ENCODE measurements at regions not wholly inside any gene's neighbourhood (a gene's known extent, or its start where the extent isn't known, plus 50 kb on each side); places are given as distances from the start of the nearest gene placed in this dataset.
"Not testable (repeated sequence)": the region's sequence is repeated elsewhere in the genome, so short reads cannot be mapped to it uniquely, and the experiment has no call there.

GRCh38 chr6:113220832-113221231, 636.3 kb upstream of the MARCKS start:
- DNase-seq (no peak), ATAC-seq (no peak)
- Mint-ChIP-seq H3K27me3 (no peaks in the 10 kb centered on the region), H3K4me3 (no peak overlapping the region), H3K9me3 (no peaks in the 10 kb centered on the region), H3K27ac (no peak overlapping the region), H3K36me3 (ENCODE audit: low read depth) (no peaks in the 10 kb centered on the region), H3K4me1 (no peaks in the 10 kb centered on the region)

GRCh38 chr6:113221850-113222249, 635.3 kb upstream of the MARCKS start:
- Mint-ChIP-seq H3K36me3 (ENCODE audit: low read depth) (no peaks in the 10 kb centered on the region), H3K27ac (no peak overlapping the region), H3K4me3 (no peak overlapping the region), H3K27me3 (no peaks in the 10 kb centered on the region), H3K4me1 (no peaks in the 10 kb centered on the region), H3K9me3 (no peaks in the 10 kb centered on the region)
- no peak for ATAC-seq
- no peak for DNase-seq

- DNase-seq = no peak
Measured at GRCh38 chr6:113246186-113246585, 611.0 kb upstream of the MARCKS start.

GRCh38 chr6:113248532-113248931, 608.6 kb upstream of the MARCKS start:
- no peaks in the 10 kb centered on the region for H3K27me3 Mint-ChIP-seq
- no peak for DNase-seq
- H3K4me3 Mint-ChIP-seq = no peak overlapping the region
- H3K36me3 Mint-ChIP-seq (ENCODE audit: low read depth) = no peaks in the 10 kb centered on the region
- peaks cover 23% of the 10 kb centered on the region for H3K9me3 Mint-ChIP-seq
- no peak overlapping the region for H3K27ac Mint-ChIP-seq
- H3K4me1 Mint-ChIP-seq = no peaks in the 10 kb centered on the region
- ATAC-seq = no peak

More at GRCh38 chr6:113246186-113246585, 611.0 kb upstream of the MARCKS start:
- Mint-ChIP-seq H3K27me3 (no peaks in the 10 kb centered on the region), H3K9me3 (peaks cover 5% of the 10 kb centered on the region), H3K27ac (no peak overlapping the region), H3K4me3 (no peak overlapping the region), H3K4me1 (no peaks in the 10 kb centered on the region), H3K36me3 (ENCODE audit: low read depth) (no peaks in the 10 kb centered on the region)
- no peak for ATAC-seq

DNA sequence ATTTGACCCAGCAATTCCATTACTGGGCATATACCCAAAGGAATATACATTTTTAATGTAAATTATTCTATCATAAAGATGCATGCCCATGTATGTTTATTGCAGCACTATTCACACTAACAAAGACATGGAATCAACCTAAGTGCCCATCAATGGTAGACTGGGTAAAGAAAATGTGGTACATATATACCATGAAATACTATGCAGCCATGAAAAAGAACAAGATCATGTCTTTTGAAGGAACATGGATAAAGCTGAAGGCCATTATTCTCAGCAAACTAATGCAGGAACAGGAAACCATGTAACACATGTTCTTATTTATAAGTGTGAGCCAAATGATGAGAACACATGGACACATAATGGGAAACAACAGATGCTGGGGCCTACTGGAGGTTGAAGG, 603.0 kb upstream of the MARCKS start:
- H3K9me3 Mint-ChIP-seq = peaks cover 27% of the 10 kb centered on the region
- DNase-seq; H3K4me1 Mint-ChIP-seq; H3K27ac Mint-ChIP-seq; H3K4me3 Mint-ChIP-seq; H3K27me3 Mint-ChIP-seq; H3K36me3 Mint-ChIP-seq (ENCODE audit: low read depth); ATAC-seq: not testable (repeated sequence)

- Mint-ChIP-seq H3K9me3 (peaks cover 6% of the 10 kb centered on the region), H3K27ac (no peak overlapping the region), H3K4me3 (no peak overlapping the region), H3K27me3 (no peaks in the 10 kb centered on the region), H3K36me3 (ENCODE audit: low read depth) (no peaks in the 10 kb centered on the region), H3K4me1 (no peaks in the 10 kb centered on the region)
- DNase-seq = no peak
- no peak for ATAC-seq
Measured at GRCh38 chr6:113258771-113259170, 598.4 kb upstream of the MARCKS start.

DNA sequence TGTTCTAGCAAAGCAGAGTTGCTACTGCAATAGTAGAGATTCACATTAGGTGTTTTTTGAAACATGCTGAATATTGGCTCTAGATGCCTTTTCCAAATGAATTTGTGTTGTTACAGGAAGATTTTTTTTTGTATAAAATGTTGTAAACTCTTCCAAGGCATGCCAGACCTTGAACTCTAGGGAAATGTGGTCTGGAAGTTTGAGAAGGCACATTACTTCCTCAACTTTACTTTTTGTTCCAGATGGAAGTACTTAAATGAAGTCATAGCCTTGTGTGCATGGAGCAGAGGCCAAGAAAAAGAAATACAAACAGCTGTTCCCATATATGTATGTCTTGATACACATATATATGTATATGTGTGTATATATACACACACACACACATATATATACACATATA, 585.7 kb upstream of the MARCKS start:
- H3K9me3 Mint-ChIP-seq = peaks cover 30% of the 10 kb centered on the region
- H3K27ac Mint-ChIP-seq = no peak overlapping the region
- H3K36me3 Mint-ChIP-seq (ENCODE audit: low read depth) = no peaks in the 10 kb centered on the region
- DNase-seq (no peak), ATAC-seq (no peak)
- H3K27me3 Mint-ChIP-seq = no peaks in the 10 kb centered on the region
- H3K4me1 Mint-ChIP-seq = no peaks in the 10 kb centered on the region
- no peak overlapping the region for H3K4me3 Mint-ChIP-seq

- no peaks in the 10 kb centered on the region for H3K4me1 Mint-ChIP-seq
Measured at GRCh38 chr6:113276601-113277000, 580.5 kb upstream of the MARCKS start.

DNA sequence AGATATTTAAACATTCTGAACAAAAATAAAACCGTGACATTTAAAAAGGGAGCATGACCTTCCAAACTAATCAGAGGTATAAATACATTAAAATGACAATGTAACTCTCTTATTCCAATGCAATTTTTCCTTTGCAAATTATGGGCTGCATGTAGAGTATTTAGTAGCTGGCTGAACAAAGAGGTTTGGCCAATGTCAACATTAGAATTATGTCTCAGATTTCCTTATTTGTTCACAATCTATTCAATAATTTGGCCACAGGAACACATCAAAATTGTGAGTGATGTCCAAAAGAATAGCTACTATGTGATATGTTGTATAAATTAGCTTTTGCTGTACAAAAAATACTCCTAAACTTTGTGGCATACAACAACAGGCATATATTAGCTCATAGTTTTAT, 580.0 kb upstream of the MARCKS start:
- Mint-ChIP-seq H3K27ac (no peak overlapping the region), H3K36me3 (ENCODE audit: low read depth) (no peaks in the 10 kb centered on the region), H3K9me3 (no peaks in the 10 kb centered on the region), H3K4me1 (no peaks in the 10 kb centered on the region), H3K4me3 (no peak overlapping the region), H3K27me3 (no peaks in the 10 kb centered on the region)
- DNase-seq (no peak), ATAC-seq (no peak)

More at GRCh38 chr6:113276601-113277000, 580.5 kb upstream of the MARCKS start:
- no peaks in the 10 kb centered on the region for H3K27me3 Mint-ChIP-seq
- no peak for ATAC-seq
- no peaks in the 10 kb centered on the region for H3K36me3 Mint-ChIP-seq (ENCODE audit: low read depth)
- no peak overlapping the region for H3K27ac Mint-ChIP-seq
- no peaks in the 10 kb centered on the region for H3K9me3 Mint-ChIP-seq
- no peak overlapping the region for H3K4me3 Mint-ChIP-seq
- DNase-seq = no peak

DNA sequence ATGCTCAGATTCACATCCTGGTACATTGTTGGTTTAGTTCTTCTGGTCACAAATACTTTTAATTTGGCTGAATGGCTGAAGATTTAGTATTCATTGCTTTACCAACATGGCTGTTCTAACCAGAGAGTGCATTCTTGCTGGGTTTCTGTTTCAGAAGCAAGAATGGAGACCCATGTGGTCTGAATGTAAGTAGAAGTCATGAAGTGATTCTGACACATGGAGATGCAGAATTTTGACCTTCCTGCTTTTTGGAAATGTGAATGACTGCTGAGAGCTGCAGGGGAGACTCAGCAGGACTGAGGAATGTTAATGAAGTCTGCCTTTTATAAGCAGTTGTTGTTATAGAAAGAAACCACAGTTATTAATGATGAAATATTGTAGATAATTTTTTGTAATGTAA, 576.1 kb upstream of the MARCKS start:
- H3K27ac Mint-ChIP-seq = no peak overlapping the region
- H3K4me3 Mint-ChIP-seq = no peak overlapping the region
- H3K4me1 Mint-ChIP-seq = no peaks in the 10 kb centered on the region
- ATAC-seq (no peak), DNase-seq (no peak)
- H3K36me3 Mint-ChIP-seq (ENCODE audit: low read depth) = no peaks in the 10 kb centered on the region
- peaks cover 6% of the 10 kb centered on the region for H3K9me3 Mint-ChIP-seq
- H3K27me3 Mint-ChIP-seq = peaks cover 2% of the 10 kb centered on the region

DNA sequence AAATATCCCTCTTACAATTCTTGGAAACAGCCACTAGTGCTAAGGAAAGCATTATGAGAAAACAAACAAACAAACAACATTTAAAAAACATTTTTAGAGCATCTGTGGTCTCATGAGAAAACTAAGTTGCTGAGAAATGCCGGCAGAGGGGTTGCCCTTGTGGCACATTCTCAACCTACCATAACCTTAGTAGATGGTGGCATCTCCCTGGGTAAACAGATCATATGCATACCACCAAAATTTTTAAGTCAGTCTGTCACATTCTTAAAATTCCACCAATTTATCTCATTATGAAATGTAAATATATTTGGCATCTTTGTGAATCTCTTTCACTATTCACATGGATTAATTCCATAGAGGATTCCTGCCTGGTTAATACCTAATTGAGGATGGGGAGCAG, 575.7 kb upstream of the MARCKS start:
- no peak for DNase-seq
- Mint-ChIP-seq H3K27me3 (peaks cover 2% of the 10 kb centered on the region), H3K36me3 (ENCODE audit: low read depth) (no peaks in the 10 kb centered on the region), H3K27ac (no peak overlapping the region), H3K9me3 (peaks cover 10% of the 10 kb centered on the region), H3K4me3 (no peak overlapping the region), H3K4me1 (no peaks in the 10 kb centered on the region)
- ATAC-seq = no peak

DNA sequence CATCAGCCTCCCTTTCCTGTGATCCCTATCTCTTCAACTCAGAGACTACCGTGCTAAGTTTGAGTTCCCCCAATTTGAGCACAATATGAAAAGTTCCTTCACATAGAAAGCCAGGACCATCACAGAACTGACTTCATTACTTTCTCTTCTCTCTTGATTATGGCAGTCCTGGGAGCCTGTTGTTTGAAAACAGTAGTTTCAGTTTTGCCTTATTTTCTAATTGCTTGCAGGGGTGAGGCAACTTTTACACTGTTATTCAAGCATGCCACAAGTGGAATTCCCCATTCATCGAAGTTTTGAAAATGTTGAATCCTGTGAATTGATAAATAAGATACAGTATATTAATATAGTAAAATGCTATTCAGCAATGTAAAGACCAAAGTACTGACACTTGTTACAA, 569.7 kb upstream of the MARCKS start:
- ATAC-seq (no peak), DNase-seq (no peak)
- Mint-ChIP-seq H3K36me3 (ENCODE audit: low read depth) (no peaks in the 10 kb centered on the region), H3K27ac (no peak overlapping the region), H3K4me3 (no peak overlapping the region), H3K4me1 (no peaks in the 10 kb centered on the region), H3K27me3 (peaks cover 5% of the 10 kb centered on the region), H3K9me3 (peaks cover 14% of the 10 kb centered on the region)

DNA sequence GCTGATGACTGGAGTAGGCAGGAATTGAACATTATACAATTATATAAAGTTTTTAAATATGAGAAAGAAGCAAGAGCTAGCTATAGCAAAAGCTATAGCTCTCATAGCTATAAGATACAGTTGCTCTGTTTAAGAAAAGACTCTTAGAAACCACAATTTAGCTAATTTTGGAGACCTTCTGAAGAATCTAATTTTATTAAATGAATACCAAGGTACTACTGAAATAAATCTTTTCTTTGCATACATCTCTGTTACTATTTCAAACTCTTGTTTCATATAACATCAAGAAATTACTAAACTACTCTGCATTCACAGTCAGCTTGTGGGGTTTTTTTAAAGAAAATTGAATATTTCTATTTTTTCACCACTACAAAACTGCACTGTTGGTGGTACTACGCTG, 568.7 kb upstream of the MARCKS start:
- Mint-ChIP-seq H3K27ac (no peak overlapping the region), H3K4me1 (no peaks in the 10 kb centered on the region), H3K27me3 (peaks cover 5% of the 10 kb centered on the region), H3K36me3 (ENCODE audit: low read depth) (no peaks in the 10 kb centered on the region), H3K9me3 (peaks cover 14% of the 10 kb centered on the region), H3K4me3 (no peak overlapping the region)
- no peak for ATAC-seq
- DNase-seq = no peak

GRCh38 chr6:113289166-113289565, 568.0 kb upstream of the MARCKS start:
- no peak for ATAC-seq
- peaks cover 3% of the 10 kb centered on the region for H3K27me3 Mint-ChIP-seq
- no peak for DNase-seq
- no peak overlapping the region for H3K27ac Mint-ChIP-seq
- H3K36me3 Mint-ChIP-seq (ENCODE audit: low read depth) = no peaks in the 10 kb centered on the region
- H3K4me1 Mint-ChIP-seq = no peaks in the 10 kb centered on the region
- no peak overlapping the region for H3K4me3 Mint-ChIP-seq
- peaks cover 14% of the 10 kb centered on the region for H3K9me3 Mint-ChIP-seq

- no peak overlapping the region for H3K27ac Mint-ChIP-seq
- H3K4me3 Mint-ChIP-seq = no peak overlapping the region
- DNase-seq (no peak), ATAC-seq (no peak)
- H3K9me3 Mint-ChIP-seq = peaks cover 12% of the 10 kb centered on the region
- no peaks in the 10 kb centered on the region for H3K36me3 Mint-ChIP-seq (ENCODE audit: low read depth)
- H3K27me3 Mint-ChIP-seq = peaks cover 3% of the 10 kb centered on the region
- H3K4me1 Mint-ChIP-seq = no peaks in the 10 kb centered on the region
Measured at GRCh38 chr6:113290684-113291083, 566.5 kb upstream of the MARCKS start.

DNA sequence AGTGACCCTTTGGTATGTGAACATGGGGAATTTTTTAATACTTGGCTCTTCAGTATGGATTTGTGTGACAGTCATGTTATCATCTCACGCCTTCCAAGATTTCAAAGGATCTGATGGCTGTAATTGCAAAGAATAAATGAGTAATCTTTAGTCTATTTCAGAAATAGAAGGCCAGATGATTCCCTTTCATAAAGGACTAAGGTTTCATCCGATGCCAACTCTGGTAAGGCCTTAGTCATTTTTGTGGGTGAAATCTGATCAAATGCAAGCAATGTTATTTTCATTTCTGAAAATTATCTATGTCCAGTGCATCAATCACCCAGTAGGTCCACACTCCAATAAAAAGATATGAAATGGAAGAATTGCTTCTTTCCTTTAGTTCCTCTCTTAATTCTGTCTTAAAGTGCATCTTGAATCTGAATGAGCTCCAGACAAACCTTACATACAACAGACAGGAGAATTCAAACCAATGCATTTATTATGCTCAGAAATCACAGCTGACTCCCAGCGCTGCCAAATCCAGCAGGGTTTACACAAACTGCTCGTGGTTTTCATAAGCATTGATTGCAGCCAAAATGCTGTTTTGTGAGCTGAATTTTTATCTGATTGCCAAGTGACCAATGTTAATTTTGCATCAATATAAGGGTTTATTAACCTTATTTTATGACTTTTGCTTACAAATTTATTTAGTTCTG, 565.2 kb upstream of the MARCKS start:
- no peaks in the 10 kb centered on the region for H3K4me1 Mint-ChIP-seq
- peaks cover 2% of the 10 kb centered on the region for H3K9me3 Mint-ChIP-seq
- H3K27ac Mint-ChIP-seq = no peak overlapping the region
- H3K4me3 Mint-ChIP-seq = no peak overlapping the region
- H3K27me3 Mint-ChIP-seq = peaks cover 2% of the 10 kb centered on the region
- no peaks in the 10 kb centered on the region for H3K36me3 Mint-ChIP-seq (ENCODE audit: low read depth)
- ATAC-seq = no peak
- DNase-seq = no peak
